Duodenal mucosa (tissue), 2 donors: ENCODE measurements at regions not wholly inside any gene's neighbourhood (a gene's known extent, or its start where the extent isn't known, plus 50 kb on each side); places are given as distances from the start of the nearest gene placed in this dataset.
"Not testable (repeated sequence)": the region's sequence is repeated elsewhere in the genome, so short reads cannot be mapped to it uniquely, and the experiment has no call there.

Experiments used
- H3K27ac ChIP-seq: one replicate; pipeline ENCODE4 v1.7.0; 2013; ENCODE audit warnings: low read depth, low read length
- H3K27me3 ChIP-seq, 2 donors: one replicate each; pipeline ENCODE4 v1.7.0; 2013; ENCODE audit warnings: low read length in 2 of 2, control low read depth in 1 of 2; ENCODE audit not compliant: insufficient read depth in 2 of 2, control insufficient read depth in 1 of 2
- H3K36me3 ChIP-seq, 2 donors: one replicate each; pipeline ENCODE4 v1.7.0; 2013; ENCODE audit warnings: low read length in 2 of 2, control low read depth in 1 of 2; ENCODE audit not compliant: insufficient read depth in 2 of 2, control insufficient read depth in 1 of 2
- H3K4me1 ChIP-seq, 2 donors: one replicate each; pipeline ENCODE4 v1.7.0; 2013; ENCODE audit warnings: low read length in 2 of 2, control low read depth in 1 of 2; ENCODE audit not compliant: insufficient read depth in 2 of 2, control insufficient read depth in 1 of 2
- H3K4me3 ChIP-seq, 2 donors: one replicate each; pipeline ENCODE4 v1.7.0; 2013; ENCODE audit warnings: low read length in 2 of 2, low read depth in 1 of 2
- H3K9ac ChIP-seq, 2 donors: one replicate each; pipeline ENCODE4 v1.7.0; 2013; ENCODE audit warnings: low read length in 2 of 2, low read depth in 1 of 2
- H3K9me3 ChIP-seq, 2 donors: one replicate each; pipeline ENCODE4 v1.7.0; 2013; ENCODE audit warnings: low read length in 2 of 2, control low read depth in 1 of 2; ENCODE audit not compliant: control insufficient read depth in 1 of 2

DNA sequence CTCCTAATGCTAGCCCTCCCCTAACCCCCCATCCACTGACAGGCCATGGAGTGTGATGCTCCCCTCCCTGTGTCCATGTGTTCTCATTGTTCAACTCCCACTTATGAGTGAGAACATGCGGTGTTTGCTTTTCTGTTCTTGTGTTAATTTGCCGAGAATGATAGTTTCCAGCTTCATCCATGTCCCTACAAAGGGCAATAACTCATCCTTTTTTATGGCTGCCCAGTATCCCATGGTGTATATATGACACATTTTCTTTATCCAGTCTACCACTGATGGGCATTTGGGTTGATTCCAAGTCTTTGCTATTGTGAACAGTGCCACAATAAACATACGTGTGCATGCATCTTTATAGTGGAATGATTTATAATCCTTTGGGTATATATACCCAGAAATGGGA, 779.0 kb downstream of the PCDH7 start:
- H3K9ac ChIP-seq, H3K4me3 ChIP-seq, H3K27me3 ChIP-seq, H3K9me3 ChIP-seq, H3K27ac ChIP-seq, H3K36me3 ChIP-seq, H3K4me1 ChIP-seq: not testable (repeated sequence)

DNA sequence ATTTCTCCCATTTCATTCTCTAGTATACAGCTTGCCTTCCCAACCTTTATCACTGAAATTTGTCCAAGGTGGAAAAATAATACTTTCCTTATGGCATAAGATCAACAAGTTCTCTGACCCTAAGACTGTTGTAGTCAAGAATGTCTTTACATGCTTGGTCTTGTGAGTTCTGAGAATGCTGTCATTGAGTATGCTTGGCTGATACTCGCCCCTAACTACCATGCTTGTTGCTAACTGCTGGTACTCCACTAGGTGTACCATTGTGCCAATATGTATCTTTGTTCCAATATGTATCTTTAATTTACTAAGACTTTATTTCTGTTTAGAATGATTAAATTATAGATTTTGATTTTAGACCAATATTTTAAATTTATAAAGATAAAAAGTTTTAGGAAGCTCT, 796.4 kb downstream of the PCDH7 start:
- H3K4me3 ChIP-seq = no peak overlapping the region
- no peaks in the 10 kb centered on the region for H3K36me3 ChIP-seq
- no peaks in the 10 kb centered on the region for H3K27me3 ChIP-seq
- H3K27ac ChIP-seq = no peak overlapping the region
- H3K4me1 ChIP-seq = no peaks in the 10 kb centered on the region
- H3K9me3 ChIP-seq = no peaks in the 10 kb centered on the region
- H3K9ac ChIP-seq = no peak overlapping the region

DNA sequence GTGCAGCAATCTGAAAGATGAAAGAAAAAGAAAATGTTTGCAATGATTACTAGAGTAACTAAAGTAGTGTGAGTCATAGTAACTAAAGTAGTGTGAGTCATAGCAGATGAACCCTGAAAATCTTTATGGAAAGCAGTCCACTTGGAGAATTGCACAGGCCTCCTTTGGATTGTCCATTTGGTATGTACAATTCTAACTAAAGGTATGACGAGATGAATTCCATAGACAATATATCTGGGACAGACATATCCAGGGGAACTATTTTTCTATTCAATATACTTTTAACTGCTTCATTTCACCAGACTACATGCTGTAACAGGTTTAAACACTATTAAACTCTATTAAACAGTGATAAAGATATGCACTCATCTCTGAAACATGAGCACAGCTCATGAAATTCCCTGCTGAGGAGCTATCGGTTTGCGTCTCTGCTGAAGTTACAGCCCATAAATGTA, 798.7 kb downstream of the PCDH7 start:
- no peaks in the 10 kb centered on the region for H3K36me3 ChIP-seq
- no peaks in the 10 kb centered on the region for H3K27me3 ChIP-seq
- no peaks in the 10 kb centered on the region for H3K4me1 ChIP-seq
- H3K27ac ChIP-seq = no peak overlapping the region
- H3K9ac ChIP-seq = no peak overlapping the region
- peaks cover 0 to under 1% of the 10 kb centered on the region in 2 donors for H3K9me3 ChIP-seq
- no peak overlapping the region for H3K4me3 ChIP-seq

DNA sequence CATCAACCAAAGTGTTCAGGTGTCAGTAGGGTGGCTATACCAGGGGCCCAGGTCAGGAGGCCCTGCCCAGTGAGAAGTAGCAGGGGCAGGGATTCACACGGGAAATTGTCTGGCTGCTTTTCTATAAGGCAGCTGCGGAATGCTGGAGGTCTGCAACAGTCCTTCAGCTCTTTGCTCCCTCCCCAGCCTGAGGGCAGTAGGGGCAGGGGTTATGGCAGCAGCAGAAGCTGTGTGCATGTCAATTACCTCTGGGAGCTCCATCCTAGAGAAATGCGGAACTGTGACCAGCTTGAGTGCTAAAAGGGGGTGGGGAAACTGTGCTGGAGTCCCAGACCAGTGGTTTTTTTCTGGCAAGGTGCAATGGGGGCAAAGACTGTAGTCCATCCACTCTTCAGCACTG, 810.4 kb downstream of the PCDH7 start:
- no peak overlapping the region for H3K9ac ChIP-seq
- H3K4me1 ChIP-seq = no peaks in the 10 kb centered on the region
- peaks cover 3 to 4% of the 10 kb centered on the region in 2 donors for H3K9me3 ChIP-seq
- no peaks in the 10 kb centered on the region for H3K27me3 ChIP-seq
- no peaks in the 10 kb centered on the region for H3K36me3 ChIP-seq
- H3K4me3 ChIP-seq = no peak overlapping the region
- no peak overlapping the region for H3K27ac ChIP-seq

DNA sequence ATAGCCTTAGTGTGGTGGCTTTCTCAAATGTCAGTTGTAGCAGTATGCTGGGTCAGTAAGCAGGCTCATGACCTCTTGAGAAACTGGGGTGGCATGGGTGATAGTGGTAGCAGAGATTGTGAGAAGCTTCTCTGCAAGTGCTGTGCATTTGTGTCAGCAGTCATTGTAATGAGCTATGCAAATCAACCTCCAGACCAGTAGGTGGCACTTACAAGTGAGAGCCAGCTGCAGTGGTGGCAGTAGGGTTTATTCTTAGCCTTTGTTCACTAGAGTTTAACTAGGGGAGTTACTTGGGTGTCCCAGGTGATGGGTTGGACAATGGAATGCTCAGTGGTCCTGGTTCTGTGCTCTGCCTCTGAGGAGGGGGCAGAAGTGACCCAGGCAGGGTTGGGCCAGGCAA, 818.7 kb downstream of the PCDH7 start:
- H3K9me3 ChIP-seq = no peaks in the 10 kb centered on the region
- H3K36me3 ChIP-seq = no peaks in the 10 kb centered on the region
- no peak overlapping the region for H3K9ac ChIP-seq
- H3K27ac ChIP-seq = no peak overlapping the region
- no peak overlapping the region for H3K4me3 ChIP-seq
- no peaks in the 10 kb centered on the region for H3K4me1 ChIP-seq
- H3K27me3 ChIP-seq = no peaks in the 10 kb centered on the region

DNA sequence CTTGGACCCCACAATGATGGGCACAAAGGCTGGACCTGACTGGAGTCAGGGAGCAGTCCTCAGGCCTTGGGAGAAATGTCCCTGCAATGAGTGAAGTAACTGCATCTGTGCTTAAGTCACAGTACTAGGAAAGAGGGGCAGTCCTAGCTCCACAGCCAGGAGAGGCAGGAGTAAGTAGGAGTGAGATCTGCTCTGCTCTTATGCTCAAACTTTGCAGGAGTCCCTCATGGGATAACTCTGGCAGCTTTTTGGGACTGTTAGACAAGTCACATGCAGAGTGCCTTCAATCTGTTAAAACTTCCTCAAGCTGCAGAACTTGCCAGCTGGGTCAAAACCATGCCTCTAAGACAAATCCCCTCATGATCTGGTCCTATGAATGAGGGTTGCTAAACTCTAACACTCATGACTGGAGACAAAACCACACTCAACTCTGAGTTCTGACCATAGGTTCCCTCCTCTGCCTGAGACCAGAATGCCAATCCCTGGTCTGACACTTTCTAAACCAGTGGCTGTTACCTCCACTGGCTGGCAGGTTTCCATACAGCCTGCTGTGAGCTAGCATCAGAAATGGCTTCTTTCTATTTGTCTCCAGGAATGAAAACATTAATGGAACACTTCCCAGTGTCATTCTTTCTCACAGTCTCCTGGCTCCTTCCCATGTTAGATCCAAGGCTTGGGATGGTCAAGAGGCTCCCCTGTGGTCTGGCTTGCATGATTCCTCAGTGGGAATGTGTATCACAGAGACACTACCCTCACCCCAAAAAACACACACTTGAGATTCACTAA, 819.3 kb downstream of the PCDH7 start:
- H3K36me3 ChIP-seq = no peaks in the 10 kb centered on the region
- no peaks in the 10 kb centered on the region for H3K27me3 ChIP-seq
- no peaks in the 10 kb centered on the region for H3K4me1 ChIP-seq
- no peaks in the 10 kb centered on the region for H3K9me3 ChIP-seq
- H3K27ac ChIP-seq = no peak overlapping the region
- H3K9ac ChIP-seq = no peak overlapping the region
- no peak overlapping the region for H3K4me3 ChIP-seq

DNA sequence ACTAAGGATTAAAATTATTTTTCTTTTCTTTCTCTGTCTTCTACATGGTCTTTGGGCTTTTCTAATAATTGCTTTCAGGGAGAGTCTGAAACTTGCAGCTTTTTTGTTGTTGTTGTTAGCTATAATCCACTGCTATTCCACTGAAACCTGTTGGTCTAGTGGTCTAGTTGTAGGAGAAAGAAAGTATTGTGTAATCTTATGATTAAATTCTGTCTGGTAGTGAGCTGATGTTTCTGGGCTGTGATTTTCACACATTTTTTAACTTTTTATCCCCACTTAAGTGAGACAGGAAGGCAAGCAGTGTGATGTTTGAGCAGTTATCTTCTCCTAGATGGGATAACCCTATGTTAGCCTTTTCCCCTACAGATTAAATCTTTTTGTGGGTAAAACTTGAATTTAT, 825.2 kb downstream of the PCDH7 start:
- H3K4me1 ChIP-seq = no peaks in the 10 kb centered on the region
- no peak overlapping the region for H3K4me3 ChIP-seq
- no peaks in the 10 kb centered on the region for H3K9me3 ChIP-seq
- no peaks in the 10 kb centered on the region for H3K27me3 ChIP-seq
- H3K27ac ChIP-seq = no peak overlapping the region
- H3K36me3 ChIP-seq = no peaks in the 10 kb centered on the region
- H3K9ac ChIP-seq = no peak overlapping the region

DNA sequence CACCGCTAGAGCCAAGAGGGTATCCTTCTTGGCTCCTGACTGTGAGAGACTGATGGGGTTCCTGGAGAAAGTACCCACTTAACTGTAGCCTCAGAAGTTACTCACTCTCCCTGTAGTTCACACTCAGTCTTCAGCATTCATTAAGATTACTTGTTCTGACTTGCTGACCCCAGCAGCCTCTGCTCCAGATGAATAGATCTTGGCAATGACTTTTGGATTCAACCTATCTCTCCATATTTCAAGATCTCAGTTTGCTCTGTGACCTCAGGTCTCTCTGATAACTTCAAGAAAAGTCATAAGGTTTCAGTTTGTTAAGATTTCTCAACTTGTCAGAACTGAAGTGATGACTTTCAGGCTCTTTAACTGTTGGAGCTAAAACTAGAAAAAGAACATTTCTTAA, 825.6 kb downstream of the PCDH7 start:
- Histone ChIP-seq H3K4me3 (no peak overlapping the region), H3K36me3 (no peaks in the 10 kb centered on the region), H3K27ac (no peak overlapping the region), H3K27me3 (no peaks in the 10 kb centered on the region), H3K9ac (no peak overlapping the region), H3K4me1 (no peaks in the 10 kb centered on the region), H3K9me3 (no peaks in the 10 kb centered on the region)

DNA sequence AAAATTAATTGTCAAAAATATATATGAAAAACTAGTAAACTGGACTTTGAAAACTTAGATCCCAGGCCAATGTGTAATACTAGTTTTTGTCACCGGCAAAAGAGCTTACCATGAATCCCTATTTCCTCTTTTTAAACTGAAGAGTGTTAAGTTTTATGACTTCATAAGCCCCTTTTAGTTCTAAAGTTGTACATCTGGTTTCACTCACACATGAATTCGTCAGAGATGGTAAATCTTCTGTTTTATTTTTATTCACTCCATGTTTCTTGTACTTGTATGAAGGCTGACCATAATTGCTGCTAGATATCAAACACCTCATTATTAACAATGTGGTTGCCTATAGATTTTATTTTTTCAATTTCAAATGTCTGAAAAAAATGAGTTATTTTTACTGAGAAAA, 827.9 kb downstream of the PCDH7 start:
- Histone ChIP-seq H3K27ac (no peak overlapping the region), H3K9me3 (no peaks in the 10 kb centered on the region)

DNA sequence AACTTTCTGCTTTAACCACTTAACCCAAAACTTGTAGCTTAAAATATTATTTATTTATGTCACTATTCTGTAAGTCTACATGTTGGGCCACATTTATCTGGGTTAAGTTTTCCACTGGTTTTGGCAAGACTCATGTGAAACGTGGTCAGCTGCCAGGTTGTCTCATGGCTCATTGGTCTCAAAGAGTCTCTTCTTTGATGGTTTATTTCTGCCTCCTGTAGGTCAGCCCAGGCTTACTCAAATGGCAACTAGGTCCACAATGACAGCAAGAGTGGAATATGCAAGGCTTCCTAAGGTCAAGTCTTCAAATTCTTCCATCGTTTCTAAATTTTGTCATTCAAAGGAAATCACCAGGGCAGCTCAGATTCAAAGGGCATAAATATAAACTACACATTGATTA, 828.7 kb downstream of the PCDH7 start:
- H3K9ac ChIP-seq = no peak overlapping the region
- H3K9me3 ChIP-seq = no peaks in the 10 kb centered on the region
- H3K4me1 ChIP-seq = no peaks in the 10 kb centered on the region
- no peak overlapping the region for H3K4me3 ChIP-seq
- no peak overlapping the region for H3K27ac ChIP-seq
- H3K36me3 ChIP-seq = no peaks in the 10 kb centered on the region
- no peaks in the 10 kb centered on the region for H3K27me3 ChIP-seq

More for the DNA sequence above, 827.9 kb downstream of the PCDH7 start:
- Histone ChIP-seq H3K4me3 (no peak overlapping the region), H3K27me3 (no peaks in the 10 kb centered on the region), H3K9ac (no peak overlapping the region), H3K36me3 (no peaks in the 10 kb centered on the region), H3K4me1 (no peaks in the 10 kb centered on the region)
